ENCODE measurements at regions not wholly inside any gene's neighbourhood (a gene's known extent, or its start where the extent isn't known, plus 50 kb on each side); places are given as distances from the start of the nearest gene placed in this dataset.

- TF ChIP-seq EZH2phosphoT487 (IDR thresholded peaks at IDR 0.05; ENCODE audit: insufficient read depth, low read depth) (no peak), EZH2 (IDR thresholded peaks at IDR 0.05; ENCODE audit: insufficient read depth, poor library complexity, severe bottlenecking) (no peak)
These were observed 96.6 kb upstream of the KCNA4 start for GRCh38 chr11:30113326-30113898.
